DND-41 (cell line): ENCODE measurements at regions not wholly inside any gene's neighbourhood (a gene's known extent, or its start where the extent isn't known, plus 50 kb on each side); places are given as distances from the start of the nearest gene placed in this dataset.

Experiments
- ATAC-seq: fragments of 200-7000 bp; cut with Tn5 transposase; 3 replicates; pipeline ENCODE4 v1.9.1; 2021; ENCODE audit warnings: low read depth; ENCODE audit not compliant: insufficient read depth
- DNase-seq: peaks from one replicate; pipeline ENCODE4 v3.0.0-alpha.2; 2020
- H2AFZ ChIP-seq: 2 replicates; pipeline ENCODE4 v1.6.0; 2012; ENCODE audit warnings: low read depth, low read length
- H3K27ac ChIP-seq: 2 replicates; pipeline ENCODE4 v1.5.1; 2012; ENCODE audit warnings: low read length, inconsistent platforms
- H3K27me3 ChIP-seq: fragments of 200-600 bp; sonication (generic); 2 replicates; pipeline ENCODE4 v1.6.0; 2012; ENCODE audit warnings: low read length, mild to moderate bottlenecking, inconsistent platforms; ENCODE audit not compliant: insufficient read depth, poor library complexity
- H3K36me3 ChIP-seq: 2 replicates; pipeline ENCODE4 v1.5.1; 2012; ENCODE audit warnings: low read length, inconsistent platforms; ENCODE audit not compliant: insufficient read depth
- H3K4me1 ChIP-seq: 2 replicates; pipeline ENCODE4 v1.5.1; 2012; ENCODE audit warnings: mild to moderate bottlenecking, low read length; ENCODE audit not compliant: insufficient read depth
- H3K4me2 ChIP-seq: 2 replicates; pipeline ENCODE4 v1.6.0; 2012; ENCODE audit warnings: mild to moderate bottlenecking, moderate library complexity, low read length, inconsistent platforms; ENCODE audit not compliant: insufficient read depth
- H3K4me3 ChIP-seq, 2 experiments: fragments of 200-600 bp in 1 of 2; shearing (Covaris generic) in 1 of 2; 2 replicates each; pipeline ENCODE4 v1.5.1; 2012 to 2016; ENCODE audit warnings: inconsistent platforms in 2 of 2, low read length in 2 of 2, mild to moderate bottlenecking in 2 of 2, low read depth in 1 of 2, moderate library complexity in 1 of 2
- H3K79me2 ChIP-seq: 2 replicates; pipeline ENCODE4 v1.6.0; 2012; ENCODE audit warnings: low read length, inconsistent platforms; ENCODE audit not compliant: insufficient read depth
- H3K9ac ChIP-seq: 2 replicates; pipeline ENCODE4 v1.6.0; 2012; ENCODE audit warnings: low read depth, mild to moderate bottlenecking, inconsistent platforms, low read length, moderate library complexity
- H3K9me3 ChIP-seq: 2 replicates; pipeline ENCODE4 v1.5.1; 2012; ENCODE audit warnings: low read length, moderate library complexity, mild to moderate bottlenecking, inconsistent platforms; ENCODE audit not compliant: insufficient read depth, severe bottlenecking
- H4K20me1 ChIP-seq: 2 replicates; pipeline ENCODE4 v1.6.0; 2012; ENCODE audit warnings: low read length; ENCODE audit not compliant: insufficient read depth
- CTCF ChIP-seq: IDR thresholded peaks from 2 replicates; pipeline ENCODE4 v1.5.1; 2012; ENCODE audit warnings: borderline replicate concordance, low read length, moderate library complexity, mild to moderate bottlenecking; ENCODE audit not compliant: poor library complexity, severe bottlenecking; ENCODE audit errors: extremely low read depth
- EZH2 ChIP-seq: IDR thresholded peaks from 3 replicates; pipeline ENCODE4 v1.6.1; 2012; ENCODE audit warnings: borderline replicate concordance, low read depth, mild to moderate bottlenecking, moderate library complexity, low read length, inconsistent platforms; ENCODE audit not compliant: severe bottlenecking

GRCh38 chr7:106426803-106427202, 142.0 kb upstream of the NAMPT start:
- no peaks in the 10 kb centered on the region for H4K20me1 ChIP-seq
- no peaks in the 10 kb centered on the region for H3K36me3 ChIP-seq
- DNase-seq: no peak
- no peak overlapping the region for H3K4me2 ChIP-seq
- H3K4me3 ChIP-seq: no peak overlapping the region
- no peak overlapping the region for H3K9ac ChIP-seq
- TF ChIP-seq CTCF (no peak), EZH2 (no peak)
- H3K27me3 ChIP-seq: peaks cover 17% of the 10 kb centered on the region
- H3K27ac ChIP-seq: no peak overlapping the region
- no peaks in the 10 kb centered on the region for H3K9me3 ChIP-seq
- no peak overlapping the region for H2AFZ ChIP-seq
- H3K4me1 ChIP-seq: no peaks in the 10 kb centered on the region
- no peak for ATAC-seq
- H3K79me2 ChIP-seq: no peaks in the 10 kb centered on the region

DNA sequence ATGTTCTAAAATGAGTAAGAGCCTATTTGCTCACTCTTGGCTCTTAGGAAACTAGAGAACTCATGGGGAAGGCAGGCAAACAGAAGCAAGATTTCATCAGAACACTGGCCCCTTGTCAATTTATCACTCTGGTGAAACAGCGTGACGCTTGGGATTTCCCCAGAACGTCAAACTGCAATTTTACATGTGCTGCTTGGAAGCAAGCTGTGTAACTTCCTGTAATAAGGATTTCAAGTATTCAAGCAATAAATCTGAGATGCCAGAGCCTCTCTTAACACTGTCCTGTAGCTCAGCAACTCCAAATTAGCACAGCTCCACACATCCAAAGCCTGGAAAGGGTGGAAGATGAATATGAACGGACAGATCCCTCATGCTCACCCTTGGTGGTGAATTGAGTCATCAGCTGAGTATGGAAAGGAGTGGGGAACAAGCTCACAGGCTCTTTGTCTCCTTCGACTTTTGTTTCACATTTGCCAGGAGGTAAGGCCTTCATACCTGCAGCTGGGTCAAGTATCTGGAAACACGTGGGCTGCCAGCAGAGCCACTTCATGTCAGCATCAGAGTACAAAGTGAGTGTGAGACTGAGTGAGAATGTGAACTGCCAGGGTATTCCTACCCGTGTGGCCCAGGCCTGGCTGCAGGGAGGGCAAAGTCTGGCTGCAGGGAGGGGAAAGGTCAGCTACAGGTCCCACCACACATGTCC, 140.4 kb upstream of the NAMPT start:
- Histone ChIP-seq H3K79me2 (no peaks in the 10 kb centered on the region), H3K27ac (no peak overlapping the region), H2AFZ (no peak overlapping the region), H3K36me3 (no peaks in the 10 kb centered on the region), H3K4me1 (no peaks in the 10 kb centered on the region), H3K9ac (no peak overlapping the region), H3K27me3 (peaks cover 29% of the 10 kb centered on the region), H3K4me3 (no peak overlapping the region), H3K9me3 (no peaks in the 10 kb centered on the region), H4K20me1 (no peaks in the 10 kb centered on the region), H3K4me2 (no peak overlapping the region)
- no peak for ATAC-seq
- DNase-seq: no peak
- TF ChIP-seq CTCF: no peak
- no peak for TF ChIP-seq EZH2

GRCh38 chr7:106424476-106425016, 139.8 kb upstream of the NAMPT start:
- Histone ChIP-seq H3K4me1 (no peaks in the 10 kb centered on the region), H3K27ac (no peak overlapping the region), H3K4me3 (no peak overlapping the region), H3K9me3 (no peaks in the 10 kb centered on the region), H3K9ac (no peak overlapping the region), H3K79me2 (no peaks in the 10 kb centered on the region), H2AFZ (no peak overlapping the region), H4K20me1 (no peaks in the 10 kb centered on the region), H3K36me3 (no peaks in the 10 kb centered on the region), H3K4me2 (no peak overlapping the region), H3K27me3 (peaks cover 29% of the 10 kb centered on the region)
- ATAC-seq (no peak), DNase-seq (no peak)
- TF ChIP-seq CTCF (no peak), EZH2 (no peak)
